ENCODE measurements at regions not wholly inside any gene's neighbourhood (a gene's known extent, or its start where the extent isn't known, plus 50 kb on each side); places are given as distances from the start of the nearest gene placed in this dataset.

DNA sequence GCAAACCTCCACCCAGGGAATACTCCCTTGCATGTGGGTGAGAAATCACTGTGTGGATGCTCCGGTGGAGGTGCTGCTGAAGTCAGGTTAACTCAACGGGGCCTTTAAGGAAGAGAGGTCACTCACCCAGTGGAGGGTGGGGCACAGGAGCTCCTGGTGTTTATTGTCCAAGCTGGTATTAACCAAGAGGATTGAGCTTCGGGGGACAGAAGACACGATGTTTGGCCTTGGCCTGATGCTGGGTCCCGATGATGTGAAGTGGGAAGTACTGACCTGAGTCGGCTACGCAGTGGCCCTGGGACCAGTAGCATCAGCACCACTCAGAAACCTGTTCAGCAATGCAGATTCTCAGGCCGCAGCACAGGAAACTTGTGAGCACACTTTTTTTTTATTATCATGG, 85.7 kb upstream of the WASF3 start:
- DNase-seq (no peak), ATAC-seq (no peak)
- TF ChIP-seq, protein P1, sequence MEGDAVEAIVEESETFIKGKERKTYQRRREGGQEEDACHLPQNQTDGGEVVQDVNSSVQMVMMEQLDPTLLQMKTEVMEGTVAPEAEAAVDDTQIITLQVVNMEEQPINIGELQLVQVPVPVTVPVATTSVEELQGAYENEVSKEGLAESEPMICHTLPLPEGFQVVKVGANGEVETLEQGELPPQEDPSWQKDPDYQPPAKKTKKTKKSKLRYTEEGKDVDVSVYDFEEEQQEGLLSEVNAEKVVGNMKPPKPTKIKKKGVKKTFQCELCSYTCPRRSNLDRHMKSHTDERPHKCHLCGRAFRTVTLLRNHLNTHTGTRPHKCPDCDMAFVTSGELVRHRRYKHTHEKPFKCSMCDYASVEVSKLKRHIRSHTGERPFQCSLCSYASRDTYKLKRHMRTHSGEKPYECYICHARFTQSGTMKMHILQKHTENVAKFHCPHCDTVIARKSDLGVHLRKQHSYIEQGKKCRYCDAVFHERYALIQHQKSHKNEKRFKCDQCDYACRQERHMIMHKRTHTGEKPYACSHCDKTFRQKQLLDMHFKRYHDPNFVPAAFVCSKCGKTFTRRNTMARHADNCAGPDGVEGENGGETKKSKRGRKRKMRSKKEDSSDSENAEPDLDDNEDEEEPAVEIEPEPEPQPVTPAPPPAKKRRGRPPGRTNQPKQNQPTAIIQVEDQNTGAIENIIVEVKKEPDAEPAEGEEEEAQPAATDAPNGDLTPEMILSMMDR (IDR thresholded peaks at IDR 0.05): no peak
- Histone ChIP-seq H3K4me1 (peaks cover 4% of the 10 kb centered on the region), H3K9me3 (no peaks in the 10 kb centered on the region), H3K4me3 (no peak overlapping the region), H3K36me3 (no peaks in the 10 kb centered on the region), H3K27me3 (no peaks in the 10 kb centered on the region), H3K27ac (no peak overlapping the region)
- intact Hi-C loops (cut with DNase I): no loop called here

DNA sequence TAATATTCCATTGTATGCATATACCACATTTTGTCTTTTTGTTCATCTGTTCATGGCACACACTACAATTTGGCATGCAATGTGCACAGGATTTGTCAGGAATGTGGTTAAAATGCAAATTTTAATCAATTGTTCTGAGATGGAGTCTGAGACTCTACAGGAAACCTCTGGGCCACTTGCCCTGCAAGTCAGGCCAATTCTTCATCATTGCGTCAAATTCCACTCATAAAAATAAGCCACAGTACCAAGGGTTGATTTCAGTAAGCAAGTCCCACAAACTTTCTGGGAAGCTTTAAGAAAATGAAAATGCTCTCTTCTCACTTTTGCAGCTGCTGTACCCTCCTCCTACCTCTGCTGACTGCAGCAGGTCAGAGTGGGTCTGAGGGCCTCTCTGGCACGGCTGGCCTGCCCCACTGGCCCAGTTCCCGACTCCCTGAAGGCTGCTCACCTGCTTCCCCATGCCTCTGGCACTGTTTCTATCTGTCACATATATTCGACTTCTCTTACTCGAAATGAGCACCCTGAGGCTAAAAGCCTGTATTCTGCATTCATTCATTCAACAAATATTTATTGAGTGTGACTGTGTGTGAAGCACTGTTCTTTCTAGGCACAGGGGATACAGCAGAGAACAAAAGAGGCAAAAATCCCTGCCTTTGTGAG, 83.8 kb upstream of the WASF3 start:
- intact Hi-C loops (cut with DNase I): no loop called here
- peaks cover 4% of the 10 kb centered on the region for H3K4me1 ChIP-seq
- H3K4me3 ChIP-seq: no peak overlapping the region
- no peaks in the 10 kb centered on the region for H3K36me3 ChIP-seq
- no peaks in the 10 kb centered on the region for H3K9me3 ChIP-seq
- H3K27ac ChIP-seq: no peak overlapping the region
- no peaks in the 10 kb centered on the region for H3K27me3 ChIP-seq
- peak; percentile 44 for ATAC-seq
- DNase-seq: no peak
- TF ChIP-seq, protein P1 (IDR thresholded peaks at IDR 0.05): no peak

DNA sequence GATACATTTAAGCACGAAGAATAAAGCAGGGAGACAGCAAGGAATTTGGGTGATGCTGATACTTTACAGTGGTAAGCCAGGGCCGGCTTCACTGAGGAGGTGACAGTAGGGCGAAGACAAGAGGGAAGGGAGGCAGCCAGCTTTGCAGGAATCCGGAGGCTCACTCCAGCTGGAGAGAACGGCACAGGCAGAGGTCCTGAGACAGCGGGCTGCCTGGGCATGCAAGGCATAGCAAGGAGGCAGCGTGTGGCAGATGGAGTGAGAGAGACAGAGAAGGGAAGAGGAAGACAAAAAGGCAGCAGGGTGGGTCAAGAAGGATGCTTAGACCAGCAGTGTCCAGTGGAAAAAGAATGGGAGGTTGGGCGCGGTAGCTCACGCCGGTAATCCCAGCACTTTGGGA, 83.2 kb upstream of the WASF3 start:
- Histone ChIP-seq H3K4me3 (no peak overlapping the region), H3K9me3 (no peaks in the 10 kb centered on the region), H3K4me1 (peaks cover 4% of the 10 kb centered on the region), H3K36me3 (no peaks in the 10 kb centered on the region), H3K27me3 (no peaks in the 10 kb centered on the region), H3K27ac (no peak overlapping the region)
- ATAC-seq (no peak), DNase-seq (no peak)
- intact Hi-C loops (cut with DNase I): no loop called here
- TF ChIP-seq, protein P1 (IDR thresholded peaks at IDR 0.05): no peak

DNA sequence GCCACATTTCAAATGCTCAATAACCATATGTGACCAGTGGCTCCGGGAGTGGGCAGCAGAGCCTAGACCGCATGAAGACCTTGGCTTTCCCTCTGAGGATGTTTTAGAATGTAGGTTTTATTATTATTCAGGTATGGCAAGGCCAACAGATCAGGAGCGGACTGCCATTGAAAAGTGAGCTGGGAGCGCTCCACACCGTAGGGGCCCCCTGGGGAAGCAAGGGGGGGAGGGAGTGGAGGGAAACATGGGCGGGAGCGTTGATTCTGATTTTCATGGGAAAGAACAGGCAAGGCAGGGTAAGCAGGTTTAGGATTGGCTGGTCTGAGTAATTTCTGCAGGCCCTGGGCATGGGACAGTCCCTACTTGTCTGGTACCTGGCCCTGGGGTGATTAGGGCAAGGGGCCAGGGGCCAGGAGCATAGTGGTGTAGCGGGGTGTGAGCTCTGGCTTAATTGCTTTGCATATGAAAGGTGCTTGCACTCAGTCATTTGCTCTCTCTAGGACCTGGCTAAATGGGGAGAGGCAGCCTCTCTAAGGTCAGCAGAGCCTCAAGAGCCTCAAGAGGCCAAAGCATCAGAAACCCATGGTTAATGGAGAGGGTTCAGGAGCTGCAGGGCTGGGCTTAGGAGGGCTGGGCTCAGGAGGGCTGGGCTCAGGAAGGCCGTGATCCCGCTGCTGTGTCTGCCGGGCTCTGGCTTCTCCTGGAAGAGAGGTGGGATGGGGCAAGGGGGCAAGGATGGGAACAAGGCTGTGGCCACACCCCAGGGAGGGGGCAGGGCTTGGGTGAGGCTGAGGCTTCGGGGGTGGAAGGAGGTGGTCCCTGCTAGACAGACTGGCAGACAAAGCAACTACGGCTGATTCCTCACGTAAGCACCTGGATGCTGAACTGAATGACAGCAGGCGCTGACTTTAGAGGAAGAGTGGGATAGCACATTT, 82.0 kb upstream of the WASF3 start:
- ATAC-seq: peak; percentile 49
- intact Hi-C loops (cut with DNase I): no loop called here
- TF ChIP-seq, protein P1 (IDR thresholded peaks at IDR 0.05): no peak
- H3K36me3 ChIP-seq: no peaks in the 10 kb centered on the region
- no peaks in the 10 kb centered on the region for H3K27me3 ChIP-seq
- H3K9me3 ChIP-seq: no peaks in the 10 kb centered on the region
- peak overlapping the region; percentile 60 for H3K27ac ChIP-seq
- no peak overlapping the region for H3K4me3 ChIP-seq
- no peak for DNase-seq
- peaks cover 4% of the 10 kb centered on the region for H3K4me1 ChIP-seq

DNA sequence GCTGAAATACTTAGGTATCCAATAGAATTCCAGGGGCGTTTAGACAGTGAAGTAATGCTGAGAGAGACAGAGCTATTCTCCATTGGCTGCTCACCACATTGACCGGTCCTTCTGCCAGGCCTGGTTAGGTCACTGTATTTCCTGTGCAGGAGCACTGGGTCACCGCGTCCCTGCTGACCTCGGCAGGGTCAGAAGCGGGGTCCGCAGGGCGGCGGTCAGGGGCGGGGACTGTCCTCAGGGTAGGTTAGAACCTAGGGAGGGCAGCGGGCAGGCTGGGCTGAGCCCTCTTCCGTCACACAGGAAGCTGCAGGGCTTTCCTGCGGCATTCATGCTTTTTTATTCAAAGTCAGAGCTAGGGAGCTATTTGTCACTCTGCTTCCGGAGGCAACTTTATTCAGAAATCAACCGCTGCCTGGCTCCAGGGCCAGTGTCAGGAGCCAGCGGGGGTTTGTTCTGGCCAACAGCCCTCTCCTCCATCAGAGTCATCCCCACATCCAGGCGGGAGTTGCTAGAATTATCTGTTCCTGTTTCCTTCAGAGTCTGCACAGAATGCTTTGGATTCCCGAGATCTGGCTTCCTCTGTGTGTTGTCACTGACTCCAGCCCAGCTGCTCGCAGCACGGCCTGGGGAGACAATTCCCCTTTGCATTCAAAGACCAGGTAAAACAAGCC, 81.2 kb upstream of the WASF3 start:
- peak overlapping the region; percentile 60 for H3K27ac ChIP-seq

More for the DNA sequence above, 81.2 kb upstream of the WASF3 start:
- peak overlapping the region; percentile 16 for H3K4me3 ChIP-seq
- DNase-seq: no peak
- no peaks in the 10 kb centered on the region for H3K36me3 ChIP-seq
- no peaks in the 10 kb centered on the region for H3K27me3 ChIP-seq
- H3K4me1 ChIP-seq: peaks cover 4% of the 10 kb centered on the region
- no peaks in the 10 kb centered on the region for H3K9me3 ChIP-seq
- peak; percentile 51 for ATAC-seq
- intact Hi-C loops (cut with DNase I): no loop called here
- TF ChIP-seq, protein P1 (IDR thresholded peaks at IDR 0.05): no peak
